Testis (tissue), 2 donors: ENCODE measurements at regions not wholly inside any gene's neighbourhood (a gene's known extent, or its start where the extent isn't known, plus 50 kb on each side); places are given as distances from the start of the nearest gene placed in this dataset.

ENCODE experiments used
- DNase-seq: peaks from one replicate; pipeline ENCODE4 v3.0.0-alpha.2; 2019
- H3K27ac ChIP-seq, 2 donors: fragments of 200-600 bp; sonication (generic); one replicate each; pipeline ENCODE4 v1.5.1; 2019
- H3K27me3 ChIP-seq: fragments of 200-600 bp; sonication (generic); one replicate; pipeline ENCODE4 v1.5.1; 2019
- H3K36me3 ChIP-seq: fragments of 200-600 bp; sonication (generic); one replicate; pipeline ENCODE4 v1.5.1; 2017; ENCODE audit warnings: low read depth; ENCODE audit errors: missing control alignments
- H3K4me1 ChIP-seq: fragments of 200-600 bp; sonication (generic); one replicate; pipeline ENCODE4 v1.5.1; 2019
- H3K4me3 ChIP-seq, 2 donors: fragments of 200-600 bp; sonication (generic); one replicate each; pipeline ENCODE4 v1.5.1; 2017 to 2019
- H3K9me3 ChIP-seq: fragments of 200-600 bp; sonication (generic); one replicate; pipeline ENCODE4 v1.5.1; 2017
- POLR2A ChIP-seq: fragments of 450-650 bp; IDR thresholded peaks from one replicate; pipeline ENCODE4 v1.6.1; 2017; ENCODE audit warnings: antibody characterized with exemption, mild to moderate bottlenecking, moderate library complexity
- WGBS, 2 donors: methylation state at CpG; one replicate each; pipeline ENCODE4 v1.1.5; 2018; 5-methylcytosine and 5-hydroxymethylcytosine counted together
- intact Hi-C: fragments of 100-400 bp; cut with DNase I; formaldehyde crosslinking; loops from one replicate; pipeline ENCODE4 v1.15.1; 2023; ENCODE audit warnings: low total_unique reads
- TF ChIP-seq, protein P1 (sequence below), 3 experiments: fragments of 450-650 bp in 2 of 3; fragments of 200-600 bp in 1 of 3; sonication (generic) in 1 of 3; IDR thresholded peaks; one replicate each; pipeline ENCODE4 v1.5.1; 2016 to 2019; ENCODE audit warnings: antibody characterized with exemption in 3 of 3, mild to moderate bottlenecking in 2 of 3, moderate library complexity in 1 of 3

DNA sequence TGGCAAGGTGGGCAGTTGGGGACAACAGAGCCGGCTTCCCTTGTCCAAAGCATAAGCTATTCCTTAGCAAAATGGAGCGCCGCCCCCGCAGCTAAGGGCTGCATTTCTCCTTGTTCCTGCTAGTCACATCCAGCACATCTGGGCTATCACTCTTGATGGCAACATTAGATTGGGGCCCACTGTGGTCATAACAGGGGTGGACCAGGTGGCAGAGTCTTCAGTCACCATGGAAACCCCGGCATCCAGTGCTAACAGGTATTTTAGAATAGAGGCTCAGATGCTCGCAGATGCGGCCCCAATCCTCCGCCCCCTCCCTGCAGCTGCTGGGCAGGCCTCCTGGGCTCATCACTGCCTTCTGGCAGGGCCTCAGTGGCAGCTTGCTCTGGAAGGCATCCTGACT, 125.9 kb downstream of the GPCPD1 start:
- Histone ChIP-seq H3K27ac (no peak overlapping the region), H3K27me3 (no peaks in the 10 kb centered on the region), H3K4me1 (no peaks in the 10 kb centered on the region), H3K9me3 (no peaks in the 10 kb centered on the region), H3K4me3 (no peak overlapping the region), H3K36me3 (no peaks in the 10 kb centered on the region)
- intact Hi-C loops, result no loop called here
- DNase-seq, result no peak
- no peak for TF ChIP-seq POLR2A
- TF ChIP-seq, protein P1, sequence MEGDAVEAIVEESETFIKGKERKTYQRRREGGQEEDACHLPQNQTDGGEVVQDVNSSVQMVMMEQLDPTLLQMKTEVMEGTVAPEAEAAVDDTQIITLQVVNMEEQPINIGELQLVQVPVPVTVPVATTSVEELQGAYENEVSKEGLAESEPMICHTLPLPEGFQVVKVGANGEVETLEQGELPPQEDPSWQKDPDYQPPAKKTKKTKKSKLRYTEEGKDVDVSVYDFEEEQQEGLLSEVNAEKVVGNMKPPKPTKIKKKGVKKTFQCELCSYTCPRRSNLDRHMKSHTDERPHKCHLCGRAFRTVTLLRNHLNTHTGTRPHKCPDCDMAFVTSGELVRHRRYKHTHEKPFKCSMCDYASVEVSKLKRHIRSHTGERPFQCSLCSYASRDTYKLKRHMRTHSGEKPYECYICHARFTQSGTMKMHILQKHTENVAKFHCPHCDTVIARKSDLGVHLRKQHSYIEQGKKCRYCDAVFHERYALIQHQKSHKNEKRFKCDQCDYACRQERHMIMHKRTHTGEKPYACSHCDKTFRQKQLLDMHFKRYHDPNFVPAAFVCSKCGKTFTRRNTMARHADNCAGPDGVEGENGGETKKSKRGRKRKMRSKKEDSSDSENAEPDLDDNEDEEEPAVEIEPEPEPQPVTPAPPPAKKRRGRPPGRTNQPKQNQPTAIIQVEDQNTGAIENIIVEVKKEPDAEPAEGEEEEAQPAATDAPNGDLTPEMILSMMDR (IDR thresholded peaks at IDR 0.05), result no peak
- WGBS, 2 donors, result 80 to 83% methylated on average over 6 to 8 of the region's 8 CpGs

DNA sequence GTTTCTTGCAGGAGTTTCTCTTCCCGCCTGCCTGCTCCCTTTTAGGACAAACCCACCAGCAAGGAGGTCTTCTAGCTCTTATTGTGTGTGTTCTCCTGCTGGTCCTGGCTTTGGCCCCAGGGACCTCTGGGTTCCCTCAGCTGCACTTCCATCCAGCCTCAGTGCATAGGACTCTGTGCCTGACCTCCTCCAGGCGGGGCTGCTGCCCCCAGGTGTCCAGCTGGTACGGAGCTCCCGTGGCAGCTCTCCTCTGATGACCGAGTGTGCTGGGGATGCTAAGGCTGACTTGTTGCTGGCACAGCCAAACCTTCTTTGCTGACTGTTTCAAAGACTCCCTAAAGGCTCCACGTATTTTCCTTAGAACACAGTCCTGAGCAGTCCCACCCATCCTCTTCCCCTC, 126.5 kb downstream of the GPCPD1 start:
- H3K4me3 ChIP-seq, result no peak overlapping the region
- 59 to 62% methylated on average over 6 of the region's 6 CpGs for WGBS, 2 donors
- no peaks in the 10 kb centered on the region for H3K27me3 ChIP-seq
- H3K9me3 ChIP-seq, result no peaks in the 10 kb centered on the region
- no peaks in the 10 kb centered on the region for H3K4me1 ChIP-seq
- H3K36me3 ChIP-seq, result no peaks in the 10 kb centered on the region
- no peak overlapping the region for H3K27ac ChIP-seq
- intact Hi-C loops, result no loop called here
- no peak for TF ChIP-seq POLR2A
- TF ChIP-seq, protein P1 (IDR thresholded peaks at IDR 0.05), result no peak
- no peak for DNase-seq

DNA sequence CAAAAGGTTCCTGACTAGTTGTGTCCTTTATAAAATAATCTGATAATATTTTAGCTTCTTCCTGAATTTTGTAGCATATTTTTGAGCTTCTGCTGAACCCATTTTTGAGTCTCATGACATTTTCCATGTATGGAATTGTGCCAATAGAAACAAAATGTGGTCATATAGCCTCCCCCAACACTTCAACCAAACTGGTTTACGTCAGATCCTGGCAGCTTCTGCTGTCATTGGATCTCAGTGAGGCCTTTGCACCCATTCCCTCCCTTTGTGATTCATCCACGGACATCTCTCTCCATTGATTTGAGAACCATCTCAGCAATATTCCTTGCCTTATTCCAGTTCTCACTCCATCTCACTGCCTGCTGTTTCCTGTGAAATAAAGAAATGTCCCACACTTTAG, 128.0 kb downstream of the GPCPD1 start:
- no peak for DNase-seq
- Histone ChIP-seq H3K27ac (no peak overlapping the region), H3K27me3 (no peaks in the 10 kb centered on the region), H3K4me3 (no peak overlapping the region), H3K36me3 (no peaks in the 10 kb centered on the region), H3K4me1 (no peaks in the 10 kb centered on the region), H3K9me3 (no peaks in the 10 kb centered on the region)
- TF ChIP-seq, protein P1 (IDR thresholded peaks at IDR 0.05), result no peak
- no peak for TF ChIP-seq POLR2A
- WGBS, 2 donors, result 40 to 42% methylated on average over 2 of the region's 2 CpGs
- intact Hi-C loops, result no loop called here

DNA sequence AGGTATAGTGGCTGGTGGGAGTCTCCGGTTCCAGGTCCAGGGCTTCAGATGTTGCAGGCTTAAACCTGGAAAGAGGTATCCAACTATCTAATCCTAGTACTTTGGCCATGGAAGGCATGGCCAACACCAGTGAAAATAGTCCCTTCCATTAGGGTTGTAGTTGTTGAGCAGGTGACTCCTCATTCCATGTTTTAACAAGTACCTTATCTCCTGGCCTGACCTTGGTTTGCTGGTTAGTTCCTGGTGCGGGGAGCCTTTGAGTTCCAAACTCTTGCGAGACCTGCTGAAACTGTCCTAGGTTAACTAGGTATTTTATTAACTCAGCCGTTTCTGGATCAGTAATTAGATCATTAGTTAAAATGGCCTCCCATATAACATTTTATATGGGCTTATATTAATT, 128.9 kb downstream of the GPCPD1 start:
- intact Hi-C loops, result no loop called here
- Histone ChIP-seq H3K9me3 (no peaks in the 10 kb centered on the region), H3K27ac (no peak overlapping the region), H3K36me3 (no peaks in the 10 kb centered on the region), H3K27me3 (no peaks in the 10 kb centered on the region), H3K4me1 (no peaks in the 10 kb centered on the region), H3K4me3 (no peak overlapping the region)
- no peak for DNase-seq
- 78 to 79% methylated on average over 4 of the region's 4 CpGs for WGBS, 2 donors
- TF ChIP-seq POLR2A, result no peak
- TF ChIP-seq, protein P1 (IDR thresholded peaks at IDR 0.05), result no peak

DNA sequence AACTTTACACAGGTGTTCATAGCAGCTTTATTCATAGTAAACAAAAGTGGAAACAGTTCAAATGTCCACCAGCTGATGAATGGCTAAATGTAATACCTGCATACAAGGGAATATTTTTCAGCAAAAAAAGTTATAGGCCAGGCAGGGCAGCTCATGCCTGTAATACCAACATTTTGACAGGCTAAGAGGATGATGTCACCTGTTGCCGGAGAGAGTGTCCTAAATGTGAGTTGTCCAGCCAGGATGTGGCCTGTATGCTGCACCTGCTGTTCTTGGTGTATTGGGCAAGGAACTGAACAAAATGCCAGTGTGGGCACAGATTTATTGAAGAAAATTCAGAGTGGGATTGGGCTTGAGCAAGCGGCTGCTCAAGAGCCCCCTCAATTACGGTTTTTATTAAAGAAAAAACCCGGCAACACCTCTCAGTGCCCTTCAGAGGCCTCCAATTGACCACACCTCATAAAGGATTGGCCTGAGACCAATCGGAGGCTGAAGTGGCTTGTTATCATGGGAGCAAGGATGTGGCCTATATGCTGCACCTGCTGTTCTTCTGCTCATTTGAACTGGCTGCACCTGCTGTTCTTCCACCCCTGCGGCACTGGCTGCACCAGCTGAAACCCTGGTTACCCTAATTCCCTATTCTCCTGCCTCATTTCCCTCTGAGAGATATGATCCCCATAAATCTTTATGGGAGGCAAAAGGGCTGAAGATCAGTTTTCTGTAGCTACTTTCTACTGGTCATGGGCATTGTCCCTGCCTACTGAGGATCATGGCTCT, 129.8 kb downstream of the GPCPD1 start:
- WGBS, 2 donors, result 82 to 86% methylated on average over 6 of the region's 6 CpGs
- no peak for TF ChIP-seq POLR2A
- TF ChIP-seq, protein P1 (IDR thresholded peaks at IDR 0.05), result no peak
- no peaks in the 10 kb centered on the region for H3K36me3 ChIP-seq
- intact Hi-C loops, result no loop called here
- H3K27ac ChIP-seq, result no peak overlapping the region
- no peaks in the 10 kb centered on the region for H3K9me3 ChIP-seq
- no peaks in the 10 kb centered on the region for H3K4me1 ChIP-seq
- H3K4me3 ChIP-seq, result no peak overlapping the region
- DNase-seq, result no peak
- H3K27me3 ChIP-seq, result no peaks in the 10 kb centered on the region
